Body of pancreas (tissue), 4 donors: ENCODE measurements at regions not wholly inside any gene's neighbourhood (a gene's known extent, or its start where the extent isn't known, plus 50 kb on each side); places are given as distances from the start of the nearest gene placed in this dataset.

ENCODE experiments used
- ATAC-seq: fragments of 150-250 bp; one replicate; pipeline ENCODE4 v1.9.1; 2016
- DNase-seq, 4 donors: peaks; one replicate each; pipeline ENCODE4 v3.0.0-alpha.2; 2019
- H3K27ac ChIP-seq, 4 donors: fragments of 200-600 bp; sonication (generic); 1 replicate in 3 of 4; 2 replicates in 1 of 4; pipeline versions ENCODE4 v1.5.1 to v1.6.1; 2016 to 2019; ENCODE audit warnings: mild to moderate bottlenecking in 1 of 4, mixed read lengths in 1 of 4, moderate library complexity in 1 of 4
- H3K27me3 ChIP-seq, 2 donors: fragments of 200-600 bp; sonication (generic); one replicate each; pipeline ENCODE4 v1.6.0; 2016; ENCODE audit warnings: mild to moderate bottlenecking in 1 of 2
- H3K36me3 ChIP-seq, 2 donors: fragments of 200-600 bp; sonication (generic); replicated peaks in 1 of 2; 2 replicates each; pipeline ENCODE4 v1.5.1; 2016; ENCODE audit warnings: low read depth in 2 of 2; ENCODE audit not compliant: insufficient read depth in 1 of 2
- H3K4me1 ChIP-seq: fragments of 200-600 bp; sonication (generic); one replicate; pipeline ENCODE4 v1.6.0; 2016
- H3K4me3 ChIP-seq, 2 donors: fragments of 200-600 bp; sonication (generic); 1 replicate in 1 of 2; 2 replicates in 1 of 2; pipeline ENCODE4 v1.5.1; 2016 to 2019
- H3K9me3 ChIP-seq, 3 donors: fragments of 200-600 bp; sonication (generic); 1 replicate in 2 of 3; 2 replicates in 1 of 3; pipeline ENCODE4 v1.5.1; 2016
- POLR2A ChIP-seq, 3 donors: fragments of 450-650 bp; IDR thresholded peaks; one replicate each; pipeline ENCODE4 v1.6.1; 2016; ENCODE audit warnings: antibody characterized with exemption in 3 of 3, mild to moderate bottlenecking in 2 of 3
- WGBS, 2 donors: methylation state at CpG; one replicate each; pipeline ENCODE4 v1.1.5; 2017; 5-methylcytosine and 5-hydroxymethylcytosine counted together
- intact Hi-C: fragments of 100-400 bp; cut with DNase I; formaldehyde crosslinking; loops from one replicate; pipeline ENCODE4 v1.15.1; 2023
- TF ChIP-seq, protein P1 (sequence below), 7 experiments: fragments of 450-650 bp in 4 of 7; fragments of 200-600 bp in 3 of 7; sonication (generic) in 3 of 7; IDR thresholded peaks; one replicate each; pipeline ENCODE4 v1.5.1; 2016 to 2019; ENCODE audit warnings: antibody characterized with exemption in 7 of 7

DNA sequence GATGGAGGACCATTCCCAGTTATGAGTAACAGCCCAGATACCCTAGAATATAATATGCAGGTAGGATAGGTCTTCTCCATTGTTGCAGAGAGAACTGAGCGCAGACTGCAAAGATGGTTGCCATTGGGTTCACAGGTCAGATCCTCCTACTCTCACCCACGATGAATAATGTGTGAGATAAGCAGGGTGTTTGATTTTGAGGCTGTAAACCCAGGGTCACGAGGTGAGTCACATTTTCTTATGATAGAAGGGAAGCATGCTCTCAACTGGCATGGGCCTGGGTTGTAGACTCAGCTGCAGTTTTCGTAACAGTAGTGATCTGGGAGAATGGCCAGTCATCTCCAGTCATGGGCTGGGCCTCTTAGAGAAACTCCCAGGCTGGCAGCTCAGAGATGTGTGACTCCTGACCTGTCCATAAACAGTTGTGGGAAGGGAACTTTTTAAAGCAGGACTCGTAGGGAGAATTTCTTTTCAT, 74.2 kb downstream of the CD164 start:
- no peak overlapping the region for H3K4me3 ChIP-seq
- 34 to 37% methylated on average over 4 to 5 of the region's 5 CpGs for WGBS, 2 donors
- H3K9me3 ChIP-seq: no peaks in the 10 kb centered on the region
- peaks cover 28% of the 10 kb centered on the region for H3K4me1 ChIP-seq
- H3K27ac ChIP-seq: peak overlapping the region; percentile 47 to 83 (median 72)
- TF ChIP-seq, protein P1, sequence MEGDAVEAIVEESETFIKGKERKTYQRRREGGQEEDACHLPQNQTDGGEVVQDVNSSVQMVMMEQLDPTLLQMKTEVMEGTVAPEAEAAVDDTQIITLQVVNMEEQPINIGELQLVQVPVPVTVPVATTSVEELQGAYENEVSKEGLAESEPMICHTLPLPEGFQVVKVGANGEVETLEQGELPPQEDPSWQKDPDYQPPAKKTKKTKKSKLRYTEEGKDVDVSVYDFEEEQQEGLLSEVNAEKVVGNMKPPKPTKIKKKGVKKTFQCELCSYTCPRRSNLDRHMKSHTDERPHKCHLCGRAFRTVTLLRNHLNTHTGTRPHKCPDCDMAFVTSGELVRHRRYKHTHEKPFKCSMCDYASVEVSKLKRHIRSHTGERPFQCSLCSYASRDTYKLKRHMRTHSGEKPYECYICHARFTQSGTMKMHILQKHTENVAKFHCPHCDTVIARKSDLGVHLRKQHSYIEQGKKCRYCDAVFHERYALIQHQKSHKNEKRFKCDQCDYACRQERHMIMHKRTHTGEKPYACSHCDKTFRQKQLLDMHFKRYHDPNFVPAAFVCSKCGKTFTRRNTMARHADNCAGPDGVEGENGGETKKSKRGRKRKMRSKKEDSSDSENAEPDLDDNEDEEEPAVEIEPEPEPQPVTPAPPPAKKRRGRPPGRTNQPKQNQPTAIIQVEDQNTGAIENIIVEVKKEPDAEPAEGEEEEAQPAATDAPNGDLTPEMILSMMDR (IDR thresholded peaks at IDR 0.05): no peak
- peak in 1 of 3 donors; percentile 47 for TF ChIP-seq POLR2A (IDR thresholded peaks at IDR 0.05)
- no peaks in the 10 kb centered on the region for H3K27me3 ChIP-seq
- intact Hi-C loops: no loop called here
- peak; percentile 99 for ATAC-seq
- DNase-seq: peak; percentile 88 to 97 (median 94)
- no peaks in the 10 kb centered on the region for H3K36me3 ChIP-seq

DNA sequence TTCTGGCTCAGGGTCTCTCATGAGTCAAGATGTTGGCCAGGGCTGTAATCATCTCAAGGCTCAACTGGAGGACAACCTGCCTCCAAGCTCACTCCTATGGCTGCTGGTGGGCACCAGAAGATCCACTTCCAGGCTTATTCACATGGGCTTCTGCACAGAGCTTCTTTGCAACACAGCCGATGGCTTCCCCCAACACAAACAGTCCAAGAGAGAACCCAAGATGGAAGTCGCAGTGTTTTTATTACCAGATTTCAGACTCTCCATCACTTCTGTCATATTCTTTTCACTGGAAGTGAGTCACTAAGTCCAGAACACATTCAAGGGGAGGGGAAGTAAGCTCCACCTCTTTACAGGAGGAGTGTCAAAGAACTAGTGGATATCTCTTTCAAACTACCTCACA, 75.5 kb downstream of the CD164 start:
- H3K4me3 ChIP-seq: no peak overlapping the region
- intact Hi-C loops: no loop called here
- ATAC-seq: no peak
- H3K27me3 ChIP-seq: no peaks in the 10 kb centered on the region
- DNase-seq: no peak
- H3K36me3 ChIP-seq: no peaks in the 10 kb centered on the region
- peaks cover 30% of the 10 kb centered on the region for H3K4me1 ChIP-seq
- H3K9me3 ChIP-seq: no peaks in the 10 kb centered on the region
- no peak for TF ChIP-seq POLR2A (IDR thresholded peaks at IDR 0.05)
- TF ChIP-seq, protein P1 (IDR thresholded peaks at IDR 0.05): no peak
- 95 to 100% methylated on average over 2 of the region's 2 CpGs for WGBS, 2 donors
- peak overlapping the region in 1 of 4 donors; percentile 15 for H3K27ac ChIP-seq

DNA sequence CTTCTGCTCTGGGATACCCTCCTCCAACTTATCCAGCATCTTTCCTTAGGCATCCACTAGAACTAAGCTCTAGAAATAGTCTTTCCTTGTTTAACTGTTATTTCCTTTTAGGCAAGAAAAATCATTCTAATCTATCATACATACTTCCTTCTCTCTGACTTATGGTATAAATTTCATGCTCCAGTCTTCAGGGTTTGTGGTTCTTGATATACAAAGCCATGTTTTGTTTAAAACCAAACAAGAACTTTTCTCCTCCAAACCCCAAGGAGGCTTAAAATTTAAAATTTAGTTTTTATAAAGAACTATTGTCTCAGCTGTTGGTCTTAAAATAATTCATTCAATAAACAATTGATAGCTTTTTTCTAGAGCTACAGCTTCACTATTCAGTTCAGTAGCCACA, 77.2 kb downstream of the CD164 start:
- peak overlapping the region in 2 of 4 donors; percentile 8 to 42 for H3K27ac ChIP-seq
- no peak for DNase-seq
- H3K4me3 ChIP-seq: no peak overlapping the region
- H3K9me3 ChIP-seq: no peaks in the 10 kb centered on the region
- ATAC-seq: no peak
- H3K27me3 ChIP-seq: no peaks in the 10 kb centered on the region
- TF ChIP-seq, protein P1 (IDR thresholded peaks at IDR 0.05): no peak
- TF ChIP-seq POLR2A (IDR thresholded peaks at IDR 0.05): no peak
- H3K4me1 ChIP-seq: peaks cover 47% of the 10 kb centered on the region
- no peaks in the 10 kb centered on the region for H3K36me3 ChIP-seq
- intact Hi-C loops: no loop called here

DNA sequence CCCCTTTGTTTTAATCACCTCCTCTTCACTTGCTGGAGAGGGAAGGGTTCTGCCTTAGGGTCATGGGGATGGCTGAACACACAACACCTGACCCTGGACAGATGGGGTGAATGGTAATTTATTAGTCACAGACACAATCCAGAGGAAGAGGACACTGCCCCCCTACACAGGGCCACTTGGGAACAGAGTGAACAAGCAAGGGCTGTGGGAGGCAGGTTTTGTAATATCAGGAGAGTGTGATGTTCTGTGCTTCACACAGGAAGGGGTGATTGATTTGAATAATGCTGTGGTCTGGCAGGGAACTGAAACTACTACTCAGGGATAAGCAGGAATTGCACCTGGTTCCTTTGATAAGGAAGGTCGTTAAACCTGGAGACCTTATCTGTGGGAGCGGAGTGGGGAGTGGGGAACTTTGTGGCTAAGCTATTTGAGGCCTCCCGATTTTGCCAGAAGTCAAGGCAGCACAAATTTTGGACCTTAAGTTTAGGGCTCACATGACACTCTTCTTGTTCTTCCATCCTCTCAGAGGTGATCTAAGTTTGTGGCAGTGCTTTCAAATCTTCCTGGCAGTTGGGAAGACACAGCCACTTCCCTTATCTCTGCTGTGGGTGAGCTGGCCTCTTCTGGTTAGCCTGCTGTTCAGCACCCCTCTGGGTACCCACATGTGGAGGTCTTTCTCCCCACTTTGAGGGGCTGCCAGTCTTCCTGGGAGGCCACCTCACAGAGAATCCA, 77.8 kb downstream of the CD164 start:
- peak in 1 of 4 donors; percentile 10 for DNase-seq
- peak overlapping the region in 3 of 4 donors; percentile 8 to 50 (median 42) for H3K27ac ChIP-seq
- TF ChIP-seq, protein P1 (IDR thresholded peaks at IDR 0.05): no peak
- TF ChIP-seq POLR2A (IDR thresholded peaks at IDR 0.05): no peak

More for the DNA sequence above, 77.8 kb downstream of the CD164 start:
- no peak for ATAC-seq
- Histone ChIP-seq H3K4me1 (peaks cover 52% of the 10 kb centered on the region), H3K27me3 (no peaks in the 10 kb centered on the region), H3K36me3 (no peaks in the 10 kb centered on the region), H3K4me3 (no peak overlapping the region), H3K9me3 (no peaks in the 10 kb centered on the region)
- intact Hi-C loops: no loop called here
- 10 to 24% methylated on average over 3 of the region's 3 CpGs for WGBS, 2 donors
